ENCODE measurements at regions not wholly inside any gene's neighbourhood (a gene's known extent, or its start where the extent isn't known, plus 50 kb on each side); places are given as distances from the start of the nearest gene placed in this dataset.
"Not testable (repeated sequence)": the region's sequence is repeated elsewhere in the genome, so short reads cannot be mapped to it uniquely, and the experiment has no call there.

GRCh38 chr4:66035701-66036100 is 365.4 kb upstream of the EPHA5 start:
- no peak for DNase-seq (ENCODE audit: low read depth in 2 of 2)

GRCh38 chr4:66034671-66035070 is 364.4 kb upstream of the EPHA5 start:
- DNase-seq (ENCODE audit: low read depth in 2 of 2) = no peak

GRCh38 chr4:66034262-66034661 is 364.0 kb upstream of the EPHA5 start:
- no peak for DNase-seq (ENCODE audit: low read depth in 2 of 2)

DNA sequence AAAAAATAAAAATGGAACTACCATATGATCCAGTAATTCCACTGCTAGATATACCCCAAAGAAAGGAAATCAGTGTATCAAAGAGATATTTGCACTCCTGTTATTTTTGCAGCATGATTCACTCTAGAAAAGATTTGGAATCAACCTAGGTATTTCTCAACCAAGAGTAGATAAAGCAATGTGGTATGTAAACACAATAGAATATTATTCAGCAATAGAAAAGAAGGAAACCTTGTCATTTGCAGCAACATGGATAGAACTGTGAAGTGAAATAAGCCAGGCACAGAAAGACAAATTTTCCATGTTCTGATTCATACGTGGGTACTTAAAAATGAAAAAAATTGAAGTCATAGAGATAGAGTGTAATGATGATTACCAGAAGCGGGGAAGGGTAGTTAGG is 362.3 kb upstream of the EPHA5 start:
- DNase-seq (ENCODE audit: low read depth in 2 of 2) = no peak

- DNase-seq (ENCODE audit: low read depth in 2 of 2) = no peak
Observed at GRCh38 chr4:66028668-66029067, 358.4 kb upstream of the EPHA5 start.

- no peak for DNase-seq (ENCODE audit: low read depth in 2 of 2)
Observed at GRCh38 chr4:66023061-66023460, 352.8 kb upstream of the EPHA5 start.

GRCh38 chr4:66017671-66018070 is 347.4 kb upstream of the EPHA5 start:
- no peak for DNase-seq (ENCODE audit: low read depth in 2 of 2)

GRCh38 chr4:66016240-66016639 is 346.0 kb upstream of the EPHA5 start:
- no peak for DNase-seq (ENCODE audit: low read depth in 2 of 2)

DNA sequence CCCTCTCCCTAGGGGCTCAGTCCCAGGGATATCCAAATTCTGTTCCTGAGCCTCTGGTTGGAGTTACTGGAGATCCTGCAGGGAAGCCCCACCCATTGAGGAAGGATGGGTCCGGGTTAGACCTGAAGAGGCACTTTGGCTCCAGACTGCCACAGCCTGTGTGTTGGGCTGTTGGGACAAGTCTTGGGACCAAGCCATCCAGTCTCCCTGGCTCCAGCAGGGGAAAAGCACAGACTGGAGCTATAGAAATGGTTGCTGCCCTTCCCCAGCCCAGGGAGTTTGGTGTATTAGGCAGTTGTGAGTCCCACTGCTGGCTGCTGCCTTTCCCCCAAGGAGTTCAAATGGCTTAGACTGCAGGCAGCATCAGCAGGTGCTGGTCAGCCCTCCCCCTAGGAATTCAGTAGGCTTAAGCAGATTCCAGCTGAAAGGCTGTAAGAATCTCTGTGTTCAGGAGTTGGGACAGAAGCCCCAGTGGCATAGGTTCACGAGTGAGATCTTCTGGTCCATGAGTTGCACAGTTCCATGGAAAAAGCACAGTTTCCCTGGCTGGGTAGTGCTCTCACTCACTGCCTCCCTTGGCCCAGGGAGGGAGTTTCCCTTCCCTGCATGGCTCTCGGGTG is 344.0 kb upstream of the EPHA5 start:
- no peak for DNase-seq (ENCODE audit: low read depth in 2 of 2)

DNA sequence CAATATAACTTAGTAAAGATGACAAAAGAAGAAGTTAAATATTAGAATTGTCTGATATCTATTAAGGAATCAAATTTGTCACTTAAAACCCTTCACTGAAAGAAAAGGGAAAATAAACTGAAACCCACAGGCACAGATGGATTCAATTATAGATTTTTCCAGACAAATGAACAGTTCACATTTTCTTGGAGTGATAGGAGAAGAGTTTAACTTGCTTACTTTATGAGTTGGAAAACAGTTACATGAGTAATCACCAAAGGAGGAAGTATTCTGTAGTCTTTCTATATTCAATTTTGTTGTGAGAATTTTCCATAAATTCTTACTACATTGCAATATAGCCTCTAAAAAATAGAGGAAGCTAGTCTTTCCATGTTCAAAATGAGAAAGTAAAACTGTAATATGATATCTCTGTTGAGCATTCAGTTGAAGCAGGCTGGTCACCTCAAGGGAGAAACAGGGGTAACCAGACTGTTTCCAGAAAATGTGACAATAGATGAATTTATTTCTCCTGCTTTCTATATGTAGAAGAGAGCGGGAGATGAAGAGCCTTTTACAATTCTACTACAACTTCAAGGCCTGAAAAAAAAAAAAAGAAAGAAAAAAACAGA is 330.3 kb upstream of the EPHA5 start:
- DNase-seq (ENCODE audit: low read depth in 2 of 2) = no peak

DNA sequence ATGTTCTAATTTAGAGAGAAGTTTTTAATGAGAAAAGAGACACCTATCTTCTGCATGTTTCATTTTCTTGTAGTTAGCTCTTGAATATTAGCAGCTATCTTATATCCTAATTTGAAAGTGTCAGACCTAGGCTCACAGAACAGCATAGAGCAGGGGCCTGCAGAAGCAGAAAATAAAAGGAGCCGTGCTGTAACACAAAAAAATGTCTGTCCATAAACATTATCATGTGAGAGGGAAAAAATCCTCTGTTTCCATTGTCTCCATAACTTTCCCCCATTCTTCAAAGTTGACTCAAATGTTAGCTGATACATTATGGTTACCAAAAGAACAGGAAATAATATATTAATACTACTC is 329.2 kb upstream of the EPHA5 start:
- DNase-seq (ENCODE audit: low read depth in 2 of 2) = no peak

DNA sequence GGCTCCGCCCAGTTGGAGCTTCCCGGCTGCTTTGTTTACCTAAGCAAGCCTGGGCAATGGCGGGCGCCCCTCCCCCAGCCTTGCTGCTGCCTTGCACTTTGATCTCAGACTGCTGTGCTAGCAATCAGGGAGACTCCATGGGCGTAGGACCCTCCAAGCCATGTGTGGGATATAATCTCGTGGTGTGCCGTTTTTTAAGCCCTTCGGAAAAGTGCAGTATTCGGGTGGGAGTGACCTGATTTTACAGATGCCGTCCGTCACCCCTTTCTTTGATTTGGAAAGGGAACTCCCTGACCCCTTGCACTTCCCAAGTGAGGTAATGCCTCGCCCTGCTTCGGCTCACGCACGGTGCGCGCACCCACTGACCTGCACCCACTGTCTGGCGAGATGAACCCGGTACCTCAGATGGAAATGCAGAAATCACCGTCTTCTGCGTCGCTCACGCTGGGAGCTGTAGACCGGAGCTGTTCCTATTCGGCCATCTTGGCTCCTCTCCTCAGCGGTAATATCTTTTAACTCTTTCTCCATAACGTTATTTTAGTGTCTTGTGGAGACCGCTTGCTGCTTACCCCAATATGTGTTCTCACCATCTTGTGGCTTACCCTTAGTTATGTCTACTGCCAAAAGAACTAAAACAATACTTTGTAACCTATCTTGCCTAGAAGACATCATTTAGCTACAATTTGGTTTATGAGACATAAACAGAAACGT is 328.7 kb upstream of the EPHA5 start:
- not testable (repeated sequence) for DNase-seq (ENCODE audit: low read depth in 2 of 2)

GRCh38 chr4:65983061-65983460 is 312.8 kb upstream of the EPHA5 start:
- DNase-seq (ENCODE audit: low read depth in 2 of 2) = no peak

DNA sequence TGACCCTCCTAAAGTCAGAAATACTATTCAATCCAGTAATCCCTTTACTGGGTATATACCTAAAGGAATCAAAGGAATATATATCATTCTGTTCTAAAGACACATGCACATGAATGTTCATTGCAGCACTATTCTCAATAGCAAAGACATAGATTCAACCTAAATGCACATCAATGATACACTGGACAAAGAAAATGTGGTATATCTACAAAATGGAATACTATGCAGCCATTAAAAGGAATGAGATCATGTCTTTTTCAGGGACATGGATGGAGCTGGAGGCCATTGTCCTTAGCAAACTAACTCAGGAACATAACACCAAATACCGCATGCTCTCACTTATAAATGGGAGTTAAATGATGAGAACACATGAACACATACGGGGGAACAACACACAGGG is 306.0 kb upstream of the EPHA5 start:
- DNase-seq (ENCODE audit: low read depth in 2 of 2) = no peak

GRCh38 chr4:65973186-65973585 is 302.9 kb upstream of the EPHA5 start:
- DNase-seq (ENCODE audit: low read depth in 2 of 2) = no peak

- DNase-seq (ENCODE audit: low read depth in 2 of 2) = no peak
Observed at GRCh38 chr4:65971686-65972085, 301.4 kb upstream of the EPHA5 start.

DNA sequence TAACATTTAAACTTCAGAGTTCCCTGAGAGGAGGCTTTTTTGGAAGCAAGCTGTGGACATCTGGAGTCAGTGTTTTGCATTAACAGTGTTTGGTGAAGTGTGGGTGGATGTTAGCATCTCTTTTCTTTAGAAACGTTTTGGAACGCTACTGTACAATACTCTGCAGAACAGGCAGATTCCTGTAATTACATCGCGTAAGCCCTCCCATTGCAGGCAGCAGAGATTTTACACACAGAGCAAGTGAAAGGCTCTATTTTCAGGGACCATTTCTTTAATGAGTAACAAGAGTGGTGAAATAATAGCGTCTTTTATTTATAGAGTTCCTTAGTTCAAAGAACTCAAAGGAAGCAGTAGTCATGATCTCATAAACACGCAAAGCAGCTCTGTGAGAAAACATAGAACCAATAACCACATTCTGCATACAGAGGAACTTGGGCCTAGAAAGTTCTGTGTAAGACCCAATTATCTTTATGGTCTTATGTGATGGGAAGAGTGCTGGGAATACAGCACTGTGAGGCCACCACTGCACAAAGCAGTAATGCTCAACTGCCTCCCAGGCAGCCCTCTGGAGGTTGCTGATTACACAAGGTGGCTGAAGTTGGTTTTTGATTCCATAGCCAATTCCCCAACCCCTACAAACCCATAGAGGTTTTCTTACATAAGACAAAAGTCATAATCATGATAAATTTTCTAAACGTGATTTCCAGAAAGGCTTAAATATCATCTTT is 298.7 kb upstream of the EPHA5 start:
- no peak for DNase-seq (ENCODE audit: low read depth in 2 of 2)

DNA sequence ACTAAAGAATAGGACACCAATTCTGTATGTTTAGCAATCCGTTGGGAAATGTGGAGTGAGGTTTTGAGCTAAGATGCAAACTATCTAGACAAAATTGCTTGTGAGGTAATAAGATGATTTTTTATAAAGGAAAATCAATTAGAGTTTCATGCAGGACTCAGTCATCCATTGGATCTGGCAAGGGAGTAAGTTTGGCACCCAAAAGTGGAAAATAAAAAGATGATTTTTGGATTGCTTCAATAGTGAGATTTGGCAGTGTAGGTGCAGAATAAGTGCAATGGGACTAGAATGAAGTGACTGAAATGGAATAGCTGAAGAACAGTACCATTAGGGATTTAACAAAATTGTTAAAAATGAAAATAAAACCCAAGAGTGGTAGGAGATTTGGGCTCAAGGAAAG is 290.5 kb upstream of the EPHA5 start:
- DNase-seq (ENCODE audit: low read depth in 2 of 2) = no peak

- DNase-seq (ENCODE audit: low read depth in 2 of 2) = no peak
Observed at GRCh38 chr4:65954416-65954815, 284.1 kb upstream of the EPHA5 start.

GRCh38 chr4:65951177-65951576 is 280.9 kb upstream of the EPHA5 start:
- DNase-seq (ENCODE audit: low read depth in 2 of 2) = no peak

- no peak for DNase-seq (ENCODE audit: low read depth in 2 of 2)
Observed at GRCh38 chr4:65943076-65943475, 272.8 kb upstream of the EPHA5 start.

- no peak for DNase-seq (ENCODE audit: low read depth in 2 of 2)
Observed at GRCh38 chr4:65924843-65925242, 254.6 kb upstream of the EPHA5 start.

GRCh38 chr4:65923616-65924015 is 253.3 kb upstream of the EPHA5 start:
- no peak for DNase-seq (ENCODE audit: low read depth in 2 of 2)

All from stimulated activated CD8-positive, alpha-beta memory T cell treated with anti-CD3 and anti-CD28 coated beads, Interleukin-2, amount 100 ng/mL, for 48 hours (primary cell).